GM12892 (cell line): ENCODE measurements at regions not wholly inside any gene's neighbourhood (a gene's known extent, or its start where the extent isn't known, plus 50 kb on each side); places are given as distances from the start of the nearest gene placed in this dataset.

Experiments
- DNase-seq: peaks from one replicate; pipeline ENCODE4 v3.0.0; 2011; ENCODE audit not compliant: insufficient read length
- FAIRE-seq: peaks from 2 replicates; lab custom pipeline; 2011; peaks lifted over from hg19 to GRCh38; lab: Jason Lieb, UNC
- POLR2A ChIP-seq: IDR thresholded peaks from 2 replicates; pipeline ENCODE4 v1.6.1; 2011; ENCODE audit warnings: low read depth, low read length, control low read depth
- POLR2AphosphoS5 ChIP-seq: IDR thresholded peaks from 2 replicates; pipeline ENCODE4 v1.6.1; 2011; ENCODE audit warnings: low read depth, low read length, control low read depth
- TAF1 ChIP-seq: IDR thresholded peaks from 2 replicates; pipeline ENCODE4 v1.6.1; 2011; ENCODE audit warnings: low read depth, mild to moderate bottlenecking, control low read depth, low read length, borderline replicate concordance

GRCh38 chr2:104493698-104494097 lies 360.2 kb upstream of the POU3F3 start:
- TF ChIP-seq TAF1: no peak
- TF ChIP-seq POLR2AphosphoS5: no peak
- no peak for TF ChIP-seq POLR2A

DNA sequence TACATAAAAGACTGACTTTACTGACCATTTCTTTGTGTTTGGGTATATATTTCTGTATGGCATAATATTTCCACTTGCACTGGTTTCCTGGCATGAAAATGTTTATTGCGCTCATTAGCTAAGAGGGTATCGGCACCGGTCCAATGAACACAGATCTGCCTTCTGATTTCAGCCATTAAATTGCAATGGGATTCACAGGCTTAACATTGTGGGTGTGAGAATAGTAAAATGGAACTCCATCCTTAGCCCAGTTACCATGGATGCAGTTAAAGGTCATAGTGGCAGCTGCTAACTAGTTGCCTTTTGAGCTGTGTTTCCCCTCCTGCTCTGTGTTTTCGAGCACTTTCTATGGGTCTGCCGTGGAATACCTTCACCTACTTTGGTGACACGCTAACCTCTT lies 352.6 kb upstream of the POU3F3 start:
- TF ChIP-seq TAF1 (no peak), POLR2A (no peak), POLR2AphosphoS5 (no peak)
- FAIRE-seq (no peak), DNase-seq (no peak)

More at GRCh38 chr2:104493698-104494097, 360.2 kb upstream of the POU3F3 start:
- DNase-seq (no peak), FAIRE-seq (no peak)

DNA sequence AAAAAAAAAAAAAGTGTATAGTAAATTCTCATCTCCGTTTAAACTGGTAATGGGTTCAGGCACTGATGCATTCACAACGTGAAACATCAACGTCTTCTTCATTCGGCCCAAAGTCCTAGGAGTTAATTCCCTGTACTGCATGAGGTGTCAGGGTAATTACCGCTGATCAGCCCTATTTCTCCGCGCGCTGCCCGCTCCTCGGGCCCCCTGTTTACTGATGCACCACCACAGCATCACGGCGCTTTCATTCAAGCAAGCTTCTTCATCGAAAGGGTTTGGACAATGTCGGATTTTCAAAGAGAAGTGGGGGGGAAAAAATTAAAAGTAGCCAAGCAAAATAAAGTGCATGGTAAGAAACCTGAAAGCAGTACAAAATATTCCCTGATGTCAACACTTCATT lies 352.0 kb upstream of the POU3F3 start:
- DNase-seq (no peak), FAIRE-seq (no peak)
- no peak for TF ChIP-seq POLR2AphosphoS5
- no peak for TF ChIP-seq POLR2A
- TF ChIP-seq TAF1: no peak

DNA sequence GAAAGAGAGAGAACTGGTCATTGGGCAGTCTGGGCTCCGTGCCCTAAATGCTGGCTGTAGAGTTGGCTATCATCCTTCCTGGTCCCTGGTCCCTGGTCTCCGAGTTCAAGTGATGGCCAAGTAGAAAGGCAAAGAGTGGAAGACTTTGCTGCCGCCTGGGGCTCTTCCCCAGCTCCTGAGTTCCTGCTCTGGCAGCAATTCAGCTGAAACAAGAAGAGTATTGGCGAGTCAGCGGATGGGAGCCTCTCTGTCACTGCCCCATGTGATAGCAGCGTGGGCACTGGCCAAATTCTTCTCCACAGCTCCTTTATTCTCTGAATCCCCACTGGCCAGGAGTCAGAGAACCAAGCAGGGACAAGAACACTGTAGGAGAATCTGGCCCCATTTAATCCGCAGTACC lies 351.0 kb upstream of the POU3F3 start:
- FAIRE-seq: no peak
- DNase-seq: no peak
- no peak for TF ChIP-seq POLR2A
- no peak for TF ChIP-seq POLR2AphosphoS5
- TF ChIP-seq TAF1: no peak

- TF ChIP-seq POLR2A: no peak
- TF ChIP-seq TAF1: no peak
- TF ChIP-seq POLR2AphosphoS5: no peak
- DNase-seq: no peak
- no peak for FAIRE-seq
Observed at GRCh38 chr2:104504331-104505073, 349.4 kb upstream of the POU3F3 start.

- FAIRE-seq (no peak), DNase-seq (no peak)
- TF ChIP-seq POLR2AphosphoS5: no peak
- TF ChIP-seq TAF1: no peak
- TF ChIP-seq POLR2A: no peak
Observed at GRCh38 chr2:104518256-104518655, 335.7 kb upstream of the POU3F3 start.

GRCh38 chr2:104521247-104521646 lies 332.7 kb upstream of the POU3F3 start:
- TF ChIP-seq POLR2AphosphoS5 (no peak), TAF1 (no peak), POLR2A (no peak)
- no peak for DNase-seq
- FAIRE-seq: no peak

GRCh38 chr2:104523921-104524320 lies 330.0 kb upstream of the POU3F3 start:
- DNase-seq (no peak), FAIRE-seq (no peak)
- TF ChIP-seq TAF1: no peak
- TF ChIP-seq POLR2A: no peak
- TF ChIP-seq POLR2AphosphoS5: no peak

DNA sequence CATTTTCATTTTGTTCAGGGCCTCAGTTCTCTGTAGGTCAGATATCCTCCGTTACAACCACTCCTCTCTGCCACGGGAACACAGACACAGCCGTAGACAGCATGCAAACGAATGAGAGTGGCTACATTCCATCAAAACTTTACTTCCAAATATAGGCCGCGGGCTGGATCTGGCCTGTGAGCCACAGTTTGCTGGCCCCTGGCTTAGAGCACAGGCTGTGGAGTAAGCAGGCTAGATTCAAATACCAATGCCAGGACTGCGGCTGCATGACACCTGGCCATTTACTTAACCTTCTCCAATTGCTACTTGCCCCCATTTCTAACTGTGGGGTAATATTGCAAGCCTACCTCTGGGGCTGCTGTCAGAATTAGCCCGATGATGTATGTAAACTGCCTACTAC lies 325.8 kb upstream of the POU3F3 start:
- TF ChIP-seq POLR2A (no peak), POLR2AphosphoS5 (no peak), TAF1 (no peak)
- DNase-seq (no peak), FAIRE-seq (no peak)

GRCh38 chr2:104531122-104531521 lies 322.8 kb upstream of the POU3F3 start:
- FAIRE-seq (no peak), DNase-seq (no peak)
- no peak for TF ChIP-seq POLR2AphosphoS5
- TF ChIP-seq POLR2A: no peak
- no peak for TF ChIP-seq TAF1

GRCh38 chr2:104537116-104537515 lies 316.8 kb upstream of the POU3F3 start:
- TF ChIP-seq POLR2AphosphoS5 (no peak), TAF1 (no peak), POLR2A (no peak)
- DNase-seq (no peak), FAIRE-seq (no peak)

GRCh38 chr2:104538077-104538476 lies 315.8 kb upstream of the POU3F3 start:
- FAIRE-seq (no peak), DNase-seq (no peak)
- TF ChIP-seq POLR2AphosphoS5 (no peak), TAF1 (no peak), POLR2A (no peak)
